K562 (cell line): ENCODE measurements at regions not wholly inside any gene's neighbourhood (a gene's known extent, or its start where the extent isn't known, plus 50 kb on each side); places are given as distances from the start of the nearest gene placed in this dataset.
A peak's percentile ranks its signal among the peaks of the same experiment; 100 is the strongest.

Source experiments
- ATAC-seq: fragments of 200-7000 bp; cut with Tn5 transposase; 3 replicates; pipeline ENCODE4 v1.9.1; 2020; ENCODE audit warnings: moderate library complexity
- BruUV-seq: library from RNA; stranded (reverse); fragments of 400-500 nt; replicated peaks from 2 replicates; lab custom pipeline; 2021; lab: Mats Ljungman, UMichigan
- CTCF ChIA-PET: fragments of 300-600 bp; formaldehyde crosslinking; extraction: SDS; loops from one replicate; lab custom pipeline; 2021; ENCODE audit warnings: low intra/inter-chr PET ratio; lab: Yijun Ruan, JAX
- POLR2A ChIA-PET: fragments of 300-600, 350-650 bp; sonication (Branson Sonifier 250); formaldehyde crosslinking; extraction: SDS; loops from one replicate; lab custom pipeline; 2021; ENCODE audit warnings: antibody characterized with exemption, inconsistent platforms; lab: Yijun Ruan, JAX
- DNase-seq, 4 experiments: peaks; one replicate each; pipeline versions ENCODE4 v3.0.0 to v3.0.0-alpha.2; 2011 to 2018; ENCODE audit warnings: low spot score in 3 of 4, mixed read lengths in 3 of 4; ENCODE audit errors: extremely low read depth in 1 of 4
- FAIRE-seq: peaks from 2 replicates; lab custom pipeline; 2011; peaks lifted over from hg19 to GRCh38; lab: Jason Lieb, UNC
- H2AFZ ChIP-seq: 2 replicates; pipeline ENCODE4 v1.6.0; 2011; ENCODE audit warnings: low read depth, low read length, control low read depth, inconsistent platforms
- H3K27ac ChIP-seq: fragments of 200-600 bp; 3 replicates; pipeline ENCODE4 v1.8.0; 2011; ENCODE audit warnings: low read depth, mild to moderate bottlenecking, control low read depth, inconsistent platforms, low read length, moderate library complexity, mixed read lengths; ENCODE audit errors: extremely low read depth
- H3K27me3 ChIP-seq, 2 experiments: fragments of 300-600 bp in 1 of 2; 2 replicates in 1 of 2; 3 replicates in 1 of 2; pipeline versions ENCODE4 v1.6.0 to v1.8.0; 2011; ENCODE audit warnings: inconsistent platforms in 2 of 2, low read length in 2 of 2, mild to moderate bottlenecking in 1 of 2, mixed read lengths in 1 of 2, moderate library complexity in 1 of 2; ENCODE audit not compliant: control insufficient read depth in 2 of 2, insufficient read depth in 2 of 2
- H3K36me3 ChIP-seq: fragments of 300-600 bp; 3 replicates; pipeline ENCODE4 v1.8.0; 2011; ENCODE audit warnings: mild to moderate bottlenecking, low read length, inconsistent platforms; ENCODE audit not compliant: control insufficient read depth, insufficient read depth
- H3K4me1 ChIP-seq, 2 experiments: fragments of 200-600 bp in 1 of 2; replicated peaks in 1 of 2; 2 replicates in 1 of 2; 3 replicates in 1 of 2; pipeline versions ENCODE4 v1.5.1 to v1.8.0; 2011; ENCODE audit warnings: inconsistent platforms in 2 of 2, low read length in 2 of 2, mild to moderate bottlenecking in 1 of 2, mixed read lengths in 1 of 2, moderate library complexity in 1 of 2; ENCODE audit not compliant: control insufficient read depth in 2 of 2, insufficient read depth in 2 of 2
- H3K4me2 ChIP-seq: 2 replicates; pipeline ENCODE4 v1.6.1; 2011; ENCODE audit warnings: low read length, control low read depth, inconsistent platforms, mixed read lengths; ENCODE audit not compliant: insufficient read depth
- H3K4me3 ChIP-seq: fragments of 200-600 bp; sonication (generic), shearing (Covaris generic); 2 replicates; pipeline ENCODE4 v1.5.1; 2016; ENCODE audit warnings: control low read depth, inconsistent platforms
- H3K79me2 ChIP-seq: fragments of 200-600 bp; 3 replicates; pipeline ENCODE4 v1.8.0; 2011; ENCODE audit warnings: low read length, inconsistent platforms; ENCODE audit not compliant: control insufficient read depth, insufficient read depth
- H3K9ac ChIP-seq, 2 experiments: 2 replicates each; pipeline versions ENCODE4 v1.6.0 to v1.6.1; 2011; ENCODE audit warnings: low read depth in 2 of 2, low read length in 2 of 2, control low read depth in 1 of 2, inconsistent platforms in 1 of 2, mild to moderate bottlenecking in 1 of 2, mixed read lengths in 1 of 2; ENCODE audit not compliant: insufficient read depth in 1 of 2
- H3K9me1 ChIP-seq: one replicate; pipeline ENCODE4 v1.6.0; 2011; ENCODE audit warnings: inconsistent platforms, mild to moderate bottlenecking, low read length, moderate library complexity; ENCODE audit not compliant: control insufficient read depth, insufficient read depth
- H3K9me3 ChIP-seq: replicated peaks from 2 replicates; pipeline ENCODE4 v1.5.1; 2011; ENCODE audit warnings: low read depth, low read length, inconsistent platforms; ENCODE audit not compliant: control insufficient read depth, insufficient read depth
- H4K20me1 ChIP-seq: replicated peaks from 2 replicates; pipeline ENCODE4 v1.6.1; 2011; ENCODE audit warnings: low read length, inconsistent platforms, mixed read lengths; ENCODE audit not compliant: control insufficient read depth, insufficient read depth
- HMGXB4 ChIP-seq: sonication (generic); formaldehyde crosslinking; IDR thresholded peaks from 2 replicates; pipeline ENCODE4 v1.8.1; 2023; ENCODE audit warnings: mild to moderate bottlenecking, missing genetic modification reagents
- ZBTB33 ChIP-seq: sonication (generic); formaldehyde crosslinking; IDR thresholded peaks from 2 replicates; pipeline ENCODE4 v1.8.1; 2023; ENCODE audit warnings: mild to moderate bottlenecking, missing genetic modification reagents
- WGBS: fragments of 100-300 bp; shearing (Covaris generic); methylation state at CpG from one replicate; pipeline ENCODE4 v1.1.6; 2016; ENCODE audit warnings: low coverage, mixed read lengths; ENCODE audit not compliant: insufficient coverage; ENCODE audit errors: missing lambda C conversion rate; 5-methylcytosine and 5-hydroxymethylcytosine counted together
- in situ Hi-C: fragments of 300-500 bp; cut with MboI; formaldehyde crosslinking; loops from 4 replicates; pipeline ENCODE4 v1.15.0; 2018; ENCODE audit warnings: inconsistent platforms, mixed read lengths
- intact Hi-C: fragments of 100-400 bp; cut with micrococcal nuclease; formaldehyde crosslinking; loops from 2 replicates; pipeline ENCODE4 v1.14.2; 2022

- intact Hi-C loops = loop anchor here (5.0 kb wide), 1 partner anchor 142 kb away; no protein-coding TSS in a partner anchor
- ChIA-PET POLR2A (no interaction called here), CTCF (no interaction called here)
Observed at GRCh38 chr16:85259832-85260167, 147.5 kb upstream of the CIBAR2 start.

More at GRCh38 chr16:85259832-85260167, 147.5 kb upstream of the CIBAR2 start:
- Histone ChIP-seq H3K27ac (no peak overlapping the region), H3K9me1 (no peaks in the 10 kb centered on the region), H3K36me3 (no peaks in the 10 kb centered on the region), H3K9ac (no peak overlapping the region), H3K9me3 (no peaks in the 10 kb centered on the region), H3K79me2 (no peaks in the 10 kb centered on the region), H2AFZ (no peak overlapping the region), H3K4me3 (no peak overlapping the region), H3K4me1 (peaks cover 20 to 59% of the 10 kb centered on the region in 2 experiments; a peak in 4 of 5 replicates), H4K20me1 (peaks cover 62% of the 10 kb centered on the region), H3K27me3 (no peaks in the 10 kb centered on the region), H3K4me2 (no peak overlapping the region)
- BruUV-seq = no TSS peak
- no peak for ATAC-seq
- in situ Hi-C loops = loop anchor here (10.0 kb wide), 1 partner anchor 145 kb away; the partner anchor contains the start of gene CIBAR2
- TF ChIP-seq HMGXB4 (CRISPR knock-in tag) (no peak), ZBTB33 (peak; percentile 28; the same call in 1 of the 2 replicates)
- DNase-seq = no peak
- no peak for FAIRE-seq
- WGBS = 66% methylated on average over 7 of the region's 9 CpGs
